A673 (cell line): ENCODE measurements at regions not wholly inside any gene's neighbourhood (a gene's known extent, or its start where the extent isn't known, plus 50 kb on each side); places are given as distances from the start of the nearest gene placed in this dataset.

Source experiments
- CTCF ChIP-seq: fragments of 300-800, 200-600 bp; sonication (generic); conservative IDR thresholded peaks from 2 replicates; pipeline ENCODE4 v1.5.1; 2017; ENCODE audit warnings: low read depth, mild to moderate bottlenecking, antibody characterized with exemption, low read length, moderate library complexity, mixed read lengths
- EZH2 ChIP-seq: fragments of 200-600 bp; sonication (generic); IDR thresholded peaks from 2 replicates; pipeline ENCODE4 v1.6.1; 2017; ENCODE audit warnings: borderline replicate concordance, low read depth, mild to moderate bottlenecking, mixed read lengths, antibody characterized with exemption, low read length; ENCODE audit not compliant: poor library complexity, severe bottlenecking

GRCh38 chr2:215750763-215751162 is 262.6 kb downstream of the MREG start:
- TF ChIP-seq CTCF (no peak), EZH2 (no peak)
